ENCODE measurements at regions not wholly inside any gene's neighbourhood (a gene's known extent, or its start where the extent isn't known, plus 50 kb on each side); places are given as distances from the start of the nearest gene placed in this dataset.

- FAIRE-seq: peak; percentile 97
Measured at GRCh38 chr18:27899893-27900292, 277.0 kb downstream of the CDH2 start.

- FAIRE-seq: no peak
Measured at GRCh38 chr18:27894746-27895145, 282.2 kb downstream of the CDH2 start.

- no peak for FAIRE-seq
Measured at GRCh38 chr18:27887711-27888495, 289.0 kb downstream of the CDH2 start.

- FAIRE-seq: no peak
Measured at GRCh38 chr18:27887287-27887686, 289.6 kb downstream of the CDH2 start.

- FAIRE-seq: no peak
Measured at GRCh38 chr18:27879540-27879939, 297.4 kb downstream of the CDH2 start.

GRCh38 chr18:27871726-27872125, 305.2 kb downstream of the CDH2 start:
- FAIRE-seq: no peak

- FAIRE-seq: no peak
Measured at GRCh38 chr18:27869735-27870134, 307.2 kb downstream of the CDH2 start.

GRCh38 chr18:27865431-27865830, 311.5 kb downstream of the CDH2 start:
- no peak for FAIRE-seq

- FAIRE-seq: no peak
Measured at GRCh38 chr18:27863780-27864430, 313.0 kb downstream of the CDH2 start.

- no peak for FAIRE-seq
Measured at GRCh38 chr18:27862041-27862682, 314.8 kb downstream of the CDH2 start.

- no peak for FAIRE-seq
Measured at GRCh38 chr18:27861539-27861938, 315.4 kb downstream of the CDH2 start.

- FAIRE-seq: no peak
Measured at GRCh38 chr18:27860701-27861107, 316.2 kb downstream of the CDH2 start.

- FAIRE-seq: no peak
Measured at GRCh38 chr18:27860011-27860410, 316.9 kb downstream of the CDH2 start.

GRCh38 chr18:27856820-27857219, 320.1 kb downstream of the CDH2 start:
- FAIRE-seq: no peak

GRCh38 chr18:27855486-27855885, 321.4 kb downstream of the CDH2 start:
- FAIRE-seq: no peak

GRCh38 chr18:27854631-27855030, 322.3 kb downstream of the CDH2 start:
- FAIRE-seq: no peak

GRCh38 chr18:27848336-27848735, 328.6 kb downstream of the CDH2 start:
- no peak for FAIRE-seq

GRCh38 chr18:27847412-27847811, 329.5 kb downstream of the CDH2 start:
- FAIRE-seq: no peak

- FAIRE-seq: no peak
Measured at GRCh38 chr18:27845897-27846296, 331.0 kb downstream of the CDH2 start.

- FAIRE-seq: no peak
Measured at GRCh38 chr18:27843783-27844777, 332.9 kb downstream of the CDH2 start.

GRCh38 chr18:27839141-27839540, 337.8 kb downstream of the CDH2 start:
- FAIRE-seq: no peak

- FAIRE-seq: no peak
Measured at GRCh38 chr18:27838225-27838624, 338.7 kb downstream of the CDH2 start.

GRCh38 chr18:27826101-27826500, 350.8 kb downstream of the CDH2 start:
- FAIRE-seq: no peak
